GM12878 (cell line): ENCODE measurements at regions not wholly inside any gene's neighbourhood (a gene's known extent, or its start where the extent isn't known, plus 50 kb on each side); places are given as distances from the start of the nearest gene placed in this dataset.

ENCODE experiments used
- ATAC-seq: fragments of 200-7000 bp; cut with Tn5 transposase; 3 replicates; pipeline ENCODE4 v1.9.1; 2020; ENCODE audit warnings: mild to moderate bottlenecking, moderate library complexity
- BruUV-seq: library from RNA; stranded (reverse); fragments of 400-500 nt; replicated peaks from 2 replicates; lab custom pipeline; 2021; lab: Mats Ljungman, UMichigan
- CTCF ChIA-PET: fragments of 300-600 bp; sonication (Branson Sonifier 250); formaldehyde crosslinking; extraction: SDS; loops from one replicate; lab custom pipeline; 2021; ENCODE audit warnings: inconsistent platforms; lab: Yijun Ruan, JAX
- POLR2A ChIA-PET: fragments of 350-600 bp; formaldehyde crosslinking; extraction: SDS; loops from one replicate; lab custom pipeline; 2021; ENCODE audit warnings: inconsistent platforms; lab: Charles Lee
- RAD21 ChIA-PET: fragments of 300-600 bp; sonication (Branson Sonifier 250); formaldehyde crosslinking; loops from one replicate; lab custom pipeline; 2023; ENCODE audit warnings: antibody characterized with exemption; ENCODE audit not compliant: unreplicated experiment; lab: Charles Lee
- SMC1A ChIA-PET: fragments of 300-600 bp; sonication (Branson Sonifier 250); formaldehyde crosslinking; loops from one replicate; lab custom pipeline; 2023; ENCODE audit not compliant: unreplicated experiment, uncharacterized antibody; lab: Charles Lee
- DNase-seq: peaks from one replicate; pipeline ENCODE4 v3.0.0-alpha.2; 2011; ENCODE audit warnings: low read depth, low spot score
- FAIRE-seq: peaks from 3 replicates; lab custom pipeline; 2011; peaks lifted over from hg19 to GRCh38; lab: Jason Lieb, UNC
- H2AFZ ChIP-seq: 2 replicates; pipeline ENCODE4 v1.6.0; 2011; ENCODE audit warnings: low read depth, low read length, control low read depth; ENCODE audit not compliant: control insufficient read depth
- H3K27ac ChIP-seq: 2 replicates; pipeline ENCODE4 v1.5.1; 2011; ENCODE audit warnings: control low read depth; ENCODE audit not compliant: control insufficient read depth, insufficient read depth
- H3K27me3 ChIP-seq, 2 experiments: replicated peaks in 1 of 2; 2 replicates each; pipeline versions ENCODE4 v1.6.0 to v1.6.1; 2011; ENCODE audit warnings: low read length in 1 of 2; ENCODE audit not compliant: control insufficient read depth in 2 of 2, insufficient read depth in 2 of 2
- H3K36me3 ChIP-seq, 2 experiments: 2 replicates each; pipeline ENCODE4 v1.5.1; 2011; ENCODE audit warnings: low read length in 1 of 2; ENCODE audit not compliant: control insufficient read depth in 2 of 2, insufficient read depth in 2 of 2
- H3K4me1 ChIP-seq: 2 replicates; pipeline ENCODE4 v1.6.1; 2011; ENCODE audit warnings: mild to moderate bottlenecking, low read length, moderate library complexity, mixed read lengths; ENCODE audit not compliant: control insufficient read depth, insufficient read depth
- H3K4me2 ChIP-seq: 2 replicates; pipeline ENCODE4 v1.6.0; 2011; ENCODE audit warnings: control low read depth; ENCODE audit not compliant: control insufficient read depth, insufficient read depth
- H3K4me3 ChIP-seq: fragments of 200-600 bp; sonication (generic); 2 replicates; pipeline ENCODE4 v1.5.1; 2016
- H3K79me2 ChIP-seq: 2 replicates; pipeline ENCODE4 v1.6.0; 2011; ENCODE audit warnings: low read length; ENCODE audit not compliant: control insufficient read depth, insufficient read depth
- H3K9ac ChIP-seq: 2 replicates; pipeline ENCODE4 v1.8.0; 2011; ENCODE audit warnings: low read length, control low read depth, mixed read lengths; ENCODE audit not compliant: control insufficient read depth, insufficient read depth
- H3K9me3 ChIP-seq: replicated peaks from 3 replicates; pipeline ENCODE4 v1.5.1; 2011; ENCODE audit warnings: mild to moderate bottlenecking, low read length; ENCODE audit not compliant: control insufficient read depth, insufficient read depth
- H4K20me1 ChIP-seq: 2 replicates; pipeline ENCODE4 v1.6.0; 2011; ENCODE audit not compliant: control insufficient read depth, insufficient read depth
- ATF7 ChIP-seq: fragments of 450-650 bp; IDR thresholded peaks from 2 replicates; pipeline ENCODE4 v1.6.1; 2016; ENCODE audit warnings: low read depth, mild to moderate bottlenecking
- BCL11A ChIP-seq: IDR thresholded peaks from 2 replicates; pipeline ENCODE4 v1.6.1; 2011; ENCODE audit warnings: low read depth, low read length
- CBFB ChIP-seq: IDR thresholded peaks from 2 replicates; pipeline ENCODE4 v1.6.1; 2016; ENCODE audit warnings: antibody characterized with exemption, low read depth
- FOS ChIP-seq: IDR thresholded peaks from 3 replicates; pipeline ENCODE4 v1.6.1; 2011; ENCODE audit warnings: borderline replicate concordance; ENCODE audit not compliant: insufficient read length; ENCODE audit errors: extremely low read depth
- FOXM1 ChIP-seq: IDR thresholded peaks from 2 replicates; pipeline ENCODE4 v1.6.1; 2012; ENCODE audit warnings: low read depth, mild to moderate bottlenecking, inconsistent platforms, low read length, moderate library complexity
- HCFC1 ChIP-seq: fragments of 150-350 bp; IDR thresholded peaks from 2 replicates; pipeline ENCODE4 v1.6.1; 2014; ENCODE audit warnings: low read length
- NR2C2 ChIP-seq: IDR thresholded peaks from 2 replicates; pipeline ENCODE4 v1.6.1; 2011; ENCODE audit warnings: borderline replicate concordance, low read depth; ENCODE audit not compliant: control insufficient read depth, insufficient read length
- PAX5 ChIP-seq: IDR thresholded peaks from 2 replicates; pipeline ENCODE4 v1.6.1; 2011; ENCODE audit warnings: low read depth, low read length, borderline replicate concordance
- RAD51 ChIP-seq: fragments of 450-650 bp; IDR thresholded peaks from 2 replicates; pipeline ENCODE4 v1.6.1; 2016; ENCODE audit warnings: moderate library complexity, mild to moderate bottlenecking, inconsistent platforms
- SMARCA5 ChIP-seq: fragments of 450-650 bp; IDR thresholded peaks from 2 replicates; pipeline ENCODE4 v1.6.1; 2017; ENCODE audit warnings: mild to moderate bottlenecking
- STAT1 ChIP-seq: fragments of 450-650 bp; conservative IDR thresholded peaks from 2 replicates; pipeline ENCODE4 v1.6.1; 2014; ENCODE audit warnings: antibody characterized with exemption, mild to moderate bottlenecking
- TAF1 ChIP-seq: IDR thresholded peaks from 2 replicates; pipeline ENCODE4 v1.6.1; 2011; ENCODE audit warnings: mild to moderate bottlenecking, low read depth, low read length, borderline replicate concordance
- WRNIP1 ChIP-seq: IDR thresholded peaks from 2 replicates; pipeline ENCODE4 v1.6.1; 2011; ENCODE audit warnings: low read depth, low read length, improper control_type of control experiment, borderline replicate concordance
- ZNF207 ChIP-seq: fragments of 450-650 bp; IDR thresholded peaks from 2 replicates; pipeline ENCODE4 v1.6.1; 2014; ENCODE audit warnings: antibody characterized with exemption, mild to moderate bottlenecking, borderline replicate concordance
- ZNF592 ChIP-seq: fragments of 450-650 bp; IDR thresholded peaks from 2 replicates; pipeline ENCODE4 v1.6.1; 2017; ENCODE audit warnings: mild to moderate bottlenecking, moderate library complexity
- WGBS: methylation state at CpG from one replicate; pipeline ENCODE4 v1.1.6; 2016; ENCODE audit warnings: low lambda C conversion rate; ENCODE audit not compliant: insufficient replicate concordance, insufficient coverage; ENCODE audit errors: missing lambda C conversion rate; 5-methylcytosine and 5-hydroxymethylcytosine counted together
- in situ Hi-C: fragments of 300-500 bp; cut with MboI; formaldehyde crosslinking; loops from 9 replicates; pipeline ENCODE4 v1.14.3; 2018; ENCODE audit warnings: mixed read lengths
- intact Hi-C: fragments of 100-400 bp; cut with micrococcal nuclease; formaldehyde crosslinking; loops from one replicate; pipeline ENCODE4 v1.14.2; 2022; ENCODE audit not compliant: unreplicated experiment

DNA sequence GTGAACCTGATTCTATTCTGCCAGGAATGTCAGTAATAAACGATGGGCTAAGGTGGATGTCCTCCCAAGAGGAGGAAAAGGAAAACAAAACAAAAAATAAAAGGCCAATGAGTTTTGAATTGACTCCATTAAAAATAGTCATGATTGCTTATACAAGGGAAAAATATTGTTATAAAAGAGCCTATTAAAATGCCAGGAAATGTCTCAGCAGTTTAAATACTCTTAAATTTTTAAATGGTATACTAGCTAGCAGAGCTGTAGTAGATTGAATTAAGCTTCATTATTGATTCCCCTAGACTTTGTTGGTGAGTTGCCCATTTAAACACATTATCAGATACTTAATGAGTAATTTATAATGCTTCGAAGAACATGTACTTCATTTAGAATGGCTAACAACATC is 990.9 kb upstream of the GJE1 start:
- Histone ChIP-seq H3K4me1 (no peaks in the 10 kb centered on the region), H3K4me2 (no peak overlapping the region), H3K9me3 (no peaks in the 10 kb centered on the region), H3K27me3 (no peaks in the 10 kb centered on the region), H3K27ac (no peak overlapping the region), H4K20me1 (no peaks in the 10 kb centered on the region), H3K9ac (no peak overlapping the region), H3K36me3 (no peaks in the 10 kb centered on the region), H3K4me3 (no peak overlapping the region), H2AFZ (no peak overlapping the region), H3K79me2 (no peaks in the 10 kb centered on the region)
- SMC1A ChIA-PET: interaction anchor here (1.0 kb wide), 1 partner anchor 9 kb away, joined by 3 read pairs; no protein-coding TSS in a partner anchor
- in situ Hi-C loops (no loop called here), intact Hi-C loops (no loop called here)
- CTCF ChIA-PET: no interaction called here
- POLR2A ChIA-PET: no interaction called here
- TF ChIP-seq BCL11A: no peak
- TF ChIP-seq TAF1: no peak
- no peak for TF ChIP-seq SMARCA5
- no peak for TF ChIP-seq WRNIP1
- no peak for TF ChIP-seq RAD51
- no peak for TF ChIP-seq NR2C2
- TF ChIP-seq ATF7: no peak
- no peak for TF ChIP-seq HCFC1
- TF ChIP-seq ZNF207: no peak
- no peak for TF ChIP-seq CBFB
- TF ChIP-seq FOS: no peak
- no peak for TF ChIP-seq PAX5
- no peak for TF ChIP-seq ZNF592
- TF ChIP-seq STAT1: no peak
- TF ChIP-seq FOXM1: no peak
- DNase-seq: no peak
- no peak for FAIRE-seq
- no TSS peak for BruUV-seq
- no peak for ATAC-seq
- 23% methylated on average over 2 of the region's 2 CpGs for WGBS
- RAD21 ChIA-PET: interaction anchor here (1.0 kb wide), 1 partner anchor 9 kb away, joined by 3 read pairs; no protein-coding TSS in a partner anchor
